Ovary (tissue), 3 donors: ENCODE measurements at regions not wholly inside any gene's neighbourhood (a gene's known extent, or its start where the extent isn't known, plus 50 kb on each side); places are given as distances from the start of the nearest gene placed in this dataset.

Experiments used
- EP300 ChIP-seq: sonication (generic); formaldehyde crosslinking; IDR thresholded peaks from one replicate; pipeline ENCODE4 v1.6.1; 2017; ENCODE audit warnings: antibody characterized with exemption
- TF ChIP-seq, protein P1 (sequence below), 3 donors: fragments of 450-650 bp in 2 of 3; fragments of 200-600 bp in 1 of 3; IDR thresholded peaks; one replicate each; pipeline versions ENCODE4 v1.5.1 to v1.8.0; 2016 to 2022; ENCODE audit warnings: antibody characterized with exemption in 3 of 3, mild to moderate bottlenecking in 1 of 3
- donor health status: DM: no; HTN: no; CAD: no.

DNA sequence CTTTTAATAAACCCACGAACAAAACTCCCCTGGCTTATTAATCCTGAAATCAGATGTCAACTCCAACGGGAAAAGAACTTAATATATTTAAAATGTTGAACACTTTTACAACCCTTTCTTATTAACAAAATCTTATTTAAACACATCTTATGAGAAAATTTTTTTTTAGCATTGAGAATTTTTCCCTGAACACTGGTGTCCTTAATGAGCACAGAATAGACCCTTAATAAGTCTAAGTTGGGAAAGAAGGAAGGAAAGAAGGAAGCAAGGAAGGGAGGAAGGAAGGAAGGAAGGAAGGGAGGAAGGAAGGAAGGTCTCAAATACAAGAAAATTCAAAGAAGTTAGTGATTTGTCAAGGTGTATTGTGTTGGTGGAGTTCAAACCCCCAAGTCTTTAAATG lies 129.2 kb upstream of the COL1A2 start:
- TF ChIP-seq, protein P1, sequence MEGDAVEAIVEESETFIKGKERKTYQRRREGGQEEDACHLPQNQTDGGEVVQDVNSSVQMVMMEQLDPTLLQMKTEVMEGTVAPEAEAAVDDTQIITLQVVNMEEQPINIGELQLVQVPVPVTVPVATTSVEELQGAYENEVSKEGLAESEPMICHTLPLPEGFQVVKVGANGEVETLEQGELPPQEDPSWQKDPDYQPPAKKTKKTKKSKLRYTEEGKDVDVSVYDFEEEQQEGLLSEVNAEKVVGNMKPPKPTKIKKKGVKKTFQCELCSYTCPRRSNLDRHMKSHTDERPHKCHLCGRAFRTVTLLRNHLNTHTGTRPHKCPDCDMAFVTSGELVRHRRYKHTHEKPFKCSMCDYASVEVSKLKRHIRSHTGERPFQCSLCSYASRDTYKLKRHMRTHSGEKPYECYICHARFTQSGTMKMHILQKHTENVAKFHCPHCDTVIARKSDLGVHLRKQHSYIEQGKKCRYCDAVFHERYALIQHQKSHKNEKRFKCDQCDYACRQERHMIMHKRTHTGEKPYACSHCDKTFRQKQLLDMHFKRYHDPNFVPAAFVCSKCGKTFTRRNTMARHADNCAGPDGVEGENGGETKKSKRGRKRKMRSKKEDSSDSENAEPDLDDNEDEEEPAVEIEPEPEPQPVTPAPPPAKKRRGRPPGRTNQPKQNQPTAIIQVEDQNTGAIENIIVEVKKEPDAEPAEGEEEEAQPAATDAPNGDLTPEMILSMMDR (IDR thresholded peaks at IDR 0.05) = no peak
- no peak for TF ChIP-seq EP300
